ENCODE measurements at regions not wholly inside any gene's neighbourhood (a gene's known extent, or its start where the extent isn't known, plus 50 kb on each side); places are given as distances from the start of the nearest gene placed in this dataset.

GRCh38 chr13:111789011-111789410, 277.9 kb upstream of the SOX1 start:
- DNase-seq (no peak), ATAC-seq (no peak)
- H3K36me3 ChIP-seq = no peaks in the 10 kb centered on the region
- TF ChIP-seq, protein P1, sequence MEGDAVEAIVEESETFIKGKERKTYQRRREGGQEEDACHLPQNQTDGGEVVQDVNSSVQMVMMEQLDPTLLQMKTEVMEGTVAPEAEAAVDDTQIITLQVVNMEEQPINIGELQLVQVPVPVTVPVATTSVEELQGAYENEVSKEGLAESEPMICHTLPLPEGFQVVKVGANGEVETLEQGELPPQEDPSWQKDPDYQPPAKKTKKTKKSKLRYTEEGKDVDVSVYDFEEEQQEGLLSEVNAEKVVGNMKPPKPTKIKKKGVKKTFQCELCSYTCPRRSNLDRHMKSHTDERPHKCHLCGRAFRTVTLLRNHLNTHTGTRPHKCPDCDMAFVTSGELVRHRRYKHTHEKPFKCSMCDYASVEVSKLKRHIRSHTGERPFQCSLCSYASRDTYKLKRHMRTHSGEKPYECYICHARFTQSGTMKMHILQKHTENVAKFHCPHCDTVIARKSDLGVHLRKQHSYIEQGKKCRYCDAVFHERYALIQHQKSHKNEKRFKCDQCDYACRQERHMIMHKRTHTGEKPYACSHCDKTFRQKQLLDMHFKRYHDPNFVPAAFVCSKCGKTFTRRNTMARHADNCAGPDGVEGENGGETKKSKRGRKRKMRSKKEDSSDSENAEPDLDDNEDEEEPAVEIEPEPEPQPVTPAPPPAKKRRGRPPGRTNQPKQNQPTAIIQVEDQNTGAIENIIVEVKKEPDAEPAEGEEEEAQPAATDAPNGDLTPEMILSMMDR (IDR thresholded peaks at IDR 0.05) = no peak
- intact Hi-C loops (cut with DNase I) = no loop called here
- 69% methylated on average over 6 to 8 of the region's 8 CpGs for WGBS, 2 donors
- H3K27me3 ChIP-seq = peaks cover 0 to 27% (median 14%) of the 10 kb centered on the region in 7 donors
- H3K4me3 ChIP-seq = no peak overlapping the region
- no peaks in the 10 kb centered on the region for H3K4me1 ChIP-seq
- H3K9me3 ChIP-seq = no peaks in the 10 kb centered on the region
- H3K27ac ChIP-seq = no peak overlapping the region

- no peaks in the 10 kb centered on the region for H3K36me3 ChIP-seq
- TF ChIP-seq, protein P1 (IDR thresholded peaks at IDR 0.05) = no peak
- ATAC-seq (no peak), DNase-seq (no peak)
- no peaks in the 10 kb centered on the region for H3K9me3 ChIP-seq
- intact Hi-C loops (cut with DNase I) = no loop called here
- no peaks in the 10 kb centered on the region for H3K4me1 ChIP-seq
- H3K27me3 ChIP-seq = peaks cover 0 to 27% (median 14%) of the 10 kb centered on the region in 7 donors
- H3K27ac ChIP-seq = no peak overlapping the region
- 73 to 76% methylated on average over 11 of the region's 11 CpGs for WGBS, 2 donors
- no peak overlapping the region for H3K4me3 ChIP-seq
Observed at GRCh38 chr13:111789420-111789819, 277.5 kb upstream of the SOX1 start.

DNA sequence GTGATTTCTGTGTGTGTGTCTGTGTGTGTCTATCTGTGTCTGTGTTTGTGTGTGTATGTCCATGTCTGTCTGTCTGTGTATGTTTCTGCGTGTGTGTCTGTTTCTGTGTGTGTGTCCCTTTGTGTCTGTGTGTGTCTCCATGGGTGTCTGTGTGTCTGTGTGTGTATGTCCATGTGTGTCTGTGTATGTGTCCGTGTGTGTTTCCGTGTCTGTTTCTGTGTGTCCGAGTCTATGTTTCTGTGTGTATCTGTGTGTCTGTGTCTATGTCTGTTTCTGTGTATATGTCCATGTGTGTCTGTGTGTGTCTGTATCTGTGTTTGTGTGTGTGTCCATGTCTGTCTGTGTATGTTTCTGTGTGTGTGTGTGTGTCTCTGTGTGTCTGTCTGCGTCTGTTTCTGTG, 276.3 kb upstream of the SOX1 start:
- WGBS, 2 donors = 92 to 93% methylated on average over 5 of the region's 5 CpGs
- intact Hi-C loops (cut with DNase I) = no loop called here
- Histone ChIP-seq H3K27ac (no peak overlapping the region), H3K9me3 (no peaks in the 10 kb centered on the region), H3K27me3 (peaks cover 0 to 27% (median 14%) of the 10 kb centered on the region in 7 donors), H3K4me1 (no peaks in the 10 kb centered on the region), H3K4me3 (no peak overlapping the region), H3K36me3 (no peaks in the 10 kb centered on the region)
- no peak for DNase-seq
- ATAC-seq = no peak
- TF ChIP-seq, protein P1 (IDR thresholded peaks at IDR 0.05) = no peak

DNA sequence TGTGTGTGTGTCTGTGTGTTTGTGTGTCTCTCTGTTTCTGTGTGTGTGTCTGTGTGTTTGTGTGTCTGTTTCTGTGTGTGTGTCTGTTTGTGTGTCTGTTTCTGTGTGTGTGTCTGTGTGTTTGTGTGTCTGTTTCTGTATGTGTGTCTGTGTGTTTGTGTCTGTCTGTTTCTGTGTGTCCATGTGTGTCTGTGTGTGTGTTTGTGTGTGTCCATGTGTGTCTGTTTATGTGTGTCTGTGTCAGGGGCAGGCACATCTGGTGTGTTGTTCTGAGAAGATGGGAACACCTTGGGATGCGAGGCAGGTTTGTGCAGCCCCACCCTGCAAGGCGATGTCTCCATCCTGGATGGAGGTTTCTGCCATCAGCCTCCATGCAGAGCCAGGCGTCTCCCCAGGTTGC, 275.8 kb upstream of the SOX1 start:
- no peak overlapping the region for H3K27ac ChIP-seq
- no peaks in the 10 kb centered on the region for H3K36me3 ChIP-seq
- intact Hi-C loops (cut with DNase I) = no loop called here
- H3K4me1 ChIP-seq = no peaks in the 10 kb centered on the region
- H3K4me3 ChIP-seq = no peak overlapping the region
- TF ChIP-seq, protein P1 (IDR thresholded peaks at IDR 0.05) = no peak
- no peak for ATAC-seq
- no peak for DNase-seq
- no peaks in the 10 kb centered on the region for H3K9me3 ChIP-seq
- 87 to 91% methylated on average over 3 of the region's 3 CpGs for WGBS, 2 donors
- peaks cover 0 to 27% (median 14%) of the 10 kb centered on the region in 7 donors for H3K27me3 ChIP-seq
